ENCODE measurements at regions not wholly inside any gene's neighbourhood (a gene's known extent, or its start where the extent isn't known, plus 50 kb on each side); places are given as distances from the start of the nearest gene placed in this dataset.

DNA sequence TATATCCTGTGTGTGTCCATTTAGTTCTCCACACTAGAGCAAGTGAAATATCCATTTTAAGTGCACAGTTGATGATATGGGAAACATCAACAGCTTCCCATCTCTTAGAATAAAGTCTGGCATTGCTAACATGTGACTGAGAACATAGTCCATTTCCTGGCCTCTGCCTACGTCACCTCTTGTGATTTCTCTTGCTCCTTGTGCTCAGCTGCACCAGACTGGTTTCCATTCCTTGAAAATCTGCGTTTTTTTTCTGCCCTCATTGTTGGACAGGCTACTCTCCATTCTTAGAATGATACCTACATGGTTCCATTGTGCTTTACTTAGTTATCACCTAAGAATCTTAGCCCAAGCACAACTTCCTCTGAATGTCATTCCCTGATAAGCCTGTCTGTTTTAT lies 851.2 kb upstream of the ID2 start:
- no peak for DNase-seq (ENCODE audit: low read depth in 2 of 2, low spot score in 1 of 2)

DNA sequence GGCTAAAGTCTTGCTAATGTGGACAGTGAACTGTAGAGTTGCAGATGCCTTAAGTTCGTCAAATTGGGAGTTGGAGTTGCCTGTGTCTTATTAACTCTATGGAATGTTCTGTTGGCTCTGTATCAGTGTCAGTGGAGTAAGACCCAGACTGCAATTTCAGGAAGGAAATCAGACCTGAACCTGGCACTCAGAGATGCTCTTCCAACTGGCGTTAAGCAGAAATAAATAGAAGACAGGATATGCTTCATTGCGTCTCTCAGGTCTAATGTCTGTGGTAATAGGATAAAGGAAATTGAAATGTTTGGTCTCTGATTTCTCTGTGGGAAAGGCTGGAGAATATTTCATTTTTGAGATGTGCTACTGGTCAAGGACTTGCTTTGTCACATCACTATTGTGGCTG lies 846.7 kb upstream of the ID2 start:
- no peak for DNase-seq (ENCODE audit: low read depth in 2 of 2, low spot score in 1 of 2)

DNA sequence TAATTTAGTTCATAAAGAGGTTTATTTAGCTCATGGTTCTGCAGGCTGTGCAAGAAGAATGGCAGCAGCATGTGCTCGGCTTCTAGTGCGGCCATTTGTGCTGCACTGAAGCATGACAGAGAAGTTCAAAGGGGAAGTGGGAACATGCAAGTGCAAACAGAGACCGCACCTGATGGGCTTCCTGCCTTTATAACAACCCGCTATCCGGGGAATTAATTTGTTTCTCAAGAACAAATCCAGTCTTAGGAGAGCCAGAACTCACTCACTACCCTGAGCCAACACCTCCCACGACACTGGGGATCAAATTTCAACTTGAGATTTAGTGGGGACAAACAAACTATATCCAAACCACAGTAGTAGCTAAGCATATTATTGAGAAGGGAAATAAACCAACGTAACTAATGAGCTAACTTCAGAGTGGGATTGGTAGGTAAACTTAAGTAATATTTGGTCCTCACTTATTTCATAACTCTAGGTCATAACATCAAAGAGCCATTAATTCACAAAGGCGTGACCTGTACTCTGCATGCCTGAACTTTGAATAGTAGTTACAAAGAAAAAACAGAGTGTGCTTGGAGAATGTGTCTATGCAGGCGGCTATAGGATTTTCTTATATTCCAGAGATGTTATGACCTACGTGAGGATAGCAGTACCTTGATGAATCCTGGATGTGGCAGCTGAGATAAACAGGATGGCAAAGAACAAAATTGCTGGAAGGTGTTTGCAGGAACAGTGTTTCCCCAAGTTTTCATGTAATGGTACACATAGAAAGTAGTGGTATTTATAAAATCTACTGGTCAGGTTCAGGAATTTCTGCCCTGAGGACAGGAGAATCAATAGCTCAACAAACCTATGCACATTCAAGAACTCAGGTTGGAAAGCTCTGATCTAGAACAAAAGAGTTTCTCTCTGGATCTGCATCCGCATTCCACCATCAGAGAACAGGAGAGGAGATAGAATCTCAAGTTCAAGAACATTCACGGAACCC lies 845.9 kb upstream of the ID2 start:
- no peak for DNase-seq (ENCODE audit: low read depth in 2 of 2, low spot score in 1 of 2)

DNA sequence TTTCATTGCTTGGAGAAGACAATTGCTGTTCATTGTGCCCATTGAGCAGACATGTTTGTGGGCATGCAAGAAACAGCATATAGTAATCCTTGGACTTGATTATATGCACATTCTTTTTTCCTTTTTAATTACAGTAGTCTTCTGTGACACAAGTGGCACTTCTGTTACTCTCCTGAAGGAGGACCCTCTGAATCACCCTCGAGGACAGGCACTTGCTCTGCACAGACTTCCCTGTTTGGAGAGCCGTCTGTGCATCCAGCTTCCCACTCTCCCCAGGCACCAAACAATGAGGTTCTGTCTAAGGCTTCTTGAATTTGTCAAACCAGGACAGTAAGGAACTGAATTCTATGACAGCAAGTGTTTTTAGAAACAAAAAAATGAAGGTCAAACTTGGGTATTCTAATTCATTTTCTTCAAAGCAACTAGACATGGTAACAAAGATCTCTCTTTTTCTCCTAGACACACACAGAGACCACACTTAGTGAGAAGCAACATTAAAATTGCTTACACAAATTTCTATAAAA lies 844.6 kb upstream of the ID2 start:
- DNase-seq (ENCODE audit: low read depth in 2 of 2, low spot score in 1 of 2): no peak

- DNase-seq (ENCODE audit: low read depth in 2 of 2, low spot score in 1 of 2): no peak
Observed at GRCh38 chr2:7838669-7839068, 843.2 kb upstream of the ID2 start.

- DNase-seq (ENCODE audit: low read depth in 2 of 2, low spot score in 1 of 2): no peak
Observed at GRCh38 chr2:7840651-7841380, 841.0 kb upstream of the ID2 start.

GRCh38 chr2:7841751-7842150 lies 840.1 kb upstream of the ID2 start:
- no peak for DNase-seq (ENCODE audit: low read depth in 2 of 2, low spot score in 1 of 2)

- no peak for DNase-seq (ENCODE audit: low read depth in 2 of 2, low spot score in 1 of 2)
Observed at GRCh38 chr2:7844414-7844965, 837.4 kb upstream of the ID2 start.

DNA sequence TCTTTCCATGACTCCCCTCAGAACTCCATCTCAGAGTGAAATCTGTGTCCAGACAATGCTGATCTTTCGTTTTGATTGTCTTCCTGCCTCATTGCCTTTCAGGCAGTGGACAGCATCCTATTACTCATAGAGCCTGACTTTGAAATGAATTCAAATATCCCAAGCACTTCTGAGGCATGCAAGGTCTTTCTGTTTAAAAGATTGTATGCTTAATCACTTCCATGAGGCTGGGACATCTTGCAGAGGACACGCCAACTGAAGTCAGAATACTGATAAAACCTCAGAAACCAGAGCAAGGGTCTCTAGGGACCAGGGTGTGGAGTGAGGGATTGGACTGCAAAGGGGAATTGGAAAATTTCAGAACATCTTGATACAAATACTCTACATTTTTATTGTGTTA lies 836.5 kb upstream of the ID2 start:
- DNase-seq (ENCODE audit: low read depth in 2 of 2, low spot score in 1 of 2): no peak

DNA sequence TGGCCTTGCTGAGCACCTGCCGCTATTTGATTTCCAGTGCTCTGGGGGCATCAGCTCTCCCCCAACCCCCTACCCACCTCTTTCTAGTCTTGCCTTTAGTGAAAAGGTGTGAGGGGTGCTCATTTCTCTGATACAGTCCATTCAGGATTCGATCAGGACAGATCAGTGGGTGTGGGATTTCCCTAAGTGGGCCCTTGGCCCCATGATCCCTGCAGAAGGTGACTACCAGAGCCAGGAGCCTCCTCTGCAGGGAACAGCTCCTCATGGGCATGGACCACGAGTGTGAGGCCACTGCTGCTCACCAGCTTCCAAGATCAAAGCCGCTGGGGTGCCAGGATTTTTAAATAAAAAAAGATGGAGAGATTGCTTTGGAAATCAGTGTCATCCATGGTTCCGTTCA lies 835.2 kb upstream of the ID2 start:
- no peak for DNase-seq (ENCODE audit: low read depth in 2 of 2, low spot score in 1 of 2)

- DNase-seq (ENCODE audit: low read depth in 2 of 2, low spot score in 1 of 2): no peak
Observed at GRCh38 chr2:7847321-7847720, 834.5 kb upstream of the ID2 start.

GRCh38 chr2:7849027-7849426 lies 832.8 kb upstream of the ID2 start:
- no peak for DNase-seq (ENCODE audit: low read depth in 2 of 2, low spot score in 1 of 2)

- DNase-seq (ENCODE audit: low read depth in 2 of 2, low spot score in 1 of 2): no peak
Observed at GRCh38 chr2:7849531-7849930, 832.3 kb upstream of the ID2 start.

- DNase-seq (ENCODE audit: low read depth in 2 of 2, low spot score in 1 of 2): no peak
Observed at GRCh38 chr2:7852546-7852945, 829.3 kb upstream of the ID2 start.

GRCh38 chr2:7857904-7858303 lies 824.0 kb upstream of the ID2 start:
- no peak for DNase-seq (ENCODE audit: low read depth in 2 of 2, low spot score in 1 of 2)

GRCh38 chr2:7858624-7859023 lies 823.2 kb upstream of the ID2 start:
- no peak for DNase-seq (ENCODE audit: low read depth in 2 of 2, low spot score in 1 of 2)

- no peak for DNase-seq (ENCODE audit: low read depth in 2 of 2, low spot score in 1 of 2)
Observed at GRCh38 chr2:7860693-7861092, 821.2 kb upstream of the ID2 start.

DNA sequence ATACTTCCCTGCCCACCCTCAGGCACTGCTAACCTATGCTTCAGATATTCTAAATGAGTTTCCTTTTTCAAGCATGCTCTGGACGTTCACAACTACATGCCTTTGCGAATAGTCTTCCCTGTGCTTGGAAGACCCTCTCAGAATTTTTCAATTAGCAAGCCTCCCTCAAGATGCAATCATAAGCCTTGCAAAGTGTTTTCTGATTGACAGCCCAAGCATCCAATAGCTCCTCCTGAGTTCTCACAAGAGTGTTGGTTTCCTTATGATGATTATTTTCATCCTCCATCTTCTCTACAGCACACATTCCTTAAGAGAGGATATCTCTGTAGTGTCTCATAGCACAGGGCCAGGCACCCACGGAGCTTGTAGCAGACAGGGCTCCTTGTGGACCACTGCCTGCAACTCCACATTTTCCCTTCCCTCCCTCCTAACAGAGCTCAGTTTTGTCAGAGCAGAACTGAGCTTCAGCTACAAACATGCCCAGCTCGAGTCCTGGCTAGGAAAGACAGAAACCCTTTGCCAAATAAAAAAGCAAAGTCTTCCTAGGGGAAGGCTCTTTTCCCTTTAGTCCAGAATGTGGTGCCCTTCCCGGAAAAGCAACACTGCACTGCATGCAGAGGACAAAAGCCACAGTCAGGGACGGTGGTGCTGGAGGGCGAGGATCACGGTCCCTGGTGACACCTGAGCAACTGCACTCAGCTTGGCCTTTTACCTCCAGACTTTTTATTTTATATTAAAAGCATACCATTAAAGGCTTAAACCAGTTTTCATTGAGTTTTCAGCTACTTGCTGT lies 819.8 kb upstream of the ID2 start:
- DNase-seq (ENCODE audit: low read depth in 2 of 2, low spot score in 1 of 2): no peak

- DNase-seq (ENCODE audit: low read depth in 2 of 2, low spot score in 1 of 2): no peak
Observed at GRCh38 chr2:7866104-7866503, 815.8 kb upstream of the ID2 start.

GRCh38 chr2:7866825-7867224 lies 815.0 kb upstream of the ID2 start:
- DNase-seq (ENCODE audit: low read depth in 2 of 2, low spot score in 1 of 2): no peak

- no peak for DNase-seq (ENCODE audit: low read depth in 2 of 2, low spot score in 1 of 2)
Observed at GRCh38 chr2:7867867-7868266, 814.0 kb upstream of the ID2 start.

All from stimulated activated CD8-positive, alpha-beta memory T cell treated with anti-CD3 and anti-CD28 coated beads, Interleukin-4, amount 100 ng/mL, for 4 hours (primary cell).